PFSK-1 (cell line): ENCODE measurements at regions not wholly inside any gene's neighbourhood (a gene's known extent, or its start where the extent isn't known, plus 50 kb on each side); places are given as distances from the start of the nearest gene placed in this dataset.

Source experiments
- FOXP2 ChIP-seq: optimal IDR thresholded peaks from 2 replicates; pipeline ENCODE3; 2011; ENCODE audit warnings: borderline replicate concordance, control low read depth, inconsistent platforms; ENCODE audit not compliant: insufficient read depth; ENCODE audit errors: extremely low read length, extremely low read depth
- POLR2AphosphoS5 ChIP-seq: IDR thresholded peaks from 2 replicates; pipeline ENCODE4 v1.6.1; 2012; ENCODE audit warnings: low read depth, mild to moderate bottlenecking, control low read depth, low read length, moderate library complexity
- REST ChIP-seq, 2 experiments: IDR thresholded peaks; 2 replicates each; pipeline versions ENCODE4 v1.6.1 to v1.8.0; 2011 to 2012; ENCODE audit warnings: low read depth in 2 of 2, low read length in 2 of 2, control low read depth in 1 of 2, inconsistent platforms in 1 of 2, mild to moderate bottlenecking in 1 of 2, moderate library complexity in 1 of 2; ENCODE audit not compliant: insufficient read depth in 1 of 2
- SIN3A ChIP-seq: IDR thresholded peaks from 2 replicates; pipeline ENCODE4 v1.6.1; 2012; ENCODE audit warnings: mild to moderate bottlenecking, low read length, moderate library complexity, borderline replicate concordance; ENCODE audit not compliant: insufficient read depth
- TAF1 ChIP-seq: IDR thresholded peaks from 2 replicates; pipeline ENCODE4 v1.6.1; 2012; ENCODE audit warnings: low read length, control low read depth, borderline replicate concordance; ENCODE audit not compliant: insufficient read depth

- TF ChIP-seq TAF1 (no peak), FOXP2 (no peak), REST (IDR thresholded peaks at IDR 0.05; ENCODE audit: insufficient read depth in 1 of 2, low read depth in 2 of 2, low read length in 2 of 2) (no peak), SIN3A (no peak), POLR2AphosphoS5 (no peak)
Observed at GRCh38 chr3:144033240-144033589, 61.6 kb downstream of the DIPK2A start.

GRCh38 chr3:144033863-144034262 is 62.2 kb downstream of the DIPK2A start:
- TF ChIP-seq FOXP2 (no peak), SIN3A (no peak), REST (IDR thresholded peaks at IDR 0.05; ENCODE audit: insufficient read depth in 1 of 2, low read depth in 2 of 2, low read length in 2 of 2) (no peak), TAF1 (no peak), POLR2AphosphoS5 (no peak)

- TF ChIP-seq FOXP2, result no peak
- TF ChIP-seq POLR2AphosphoS5, result no peak
- TF ChIP-seq TAF1, result no peak
- no peak for TF ChIP-seq REST (IDR thresholded peaks at IDR 0.05; ENCODE audit: insufficient read depth in 1 of 2, low read depth in 2 of 2, low read length in 2 of 2)
- TF ChIP-seq SIN3A, result no peak
Observed at GRCh38 chr3:144034715-144035290, 63.2 kb downstream of the DIPK2A start.

GRCh38 chr3:144036498-144036897 is 64.9 kb downstream of the DIPK2A start:
- TF ChIP-seq REST (IDR thresholded peaks at IDR 0.05; ENCODE audit: insufficient read depth in 1 of 2, low read depth in 2 of 2, low read length in 2 of 2), result no peak
- no peak for TF ChIP-seq POLR2AphosphoS5
- TF ChIP-seq SIN3A, result no peak
- no peak for TF ChIP-seq FOXP2
- TF ChIP-seq TAF1, result no peak

- no peak for TF ChIP-seq SIN3A
- no peak for TF ChIP-seq TAF1
- TF ChIP-seq REST (IDR thresholded peaks at IDR 0.05; ENCODE audit: insufficient read depth in 1 of 2, low read depth in 2 of 2, low read length in 2 of 2), result no peak
- TF ChIP-seq FOXP2, result no peak
- no peak for TF ChIP-seq POLR2AphosphoS5
Observed at GRCh38 chr3:144039661-144040060, 68.0 kb downstream of the DIPK2A start.
